HuH-7 (cell line): ENCODE measurements at regions not wholly inside any gene's neighbourhood (a gene's known extent, or its start where the extent isn't known, plus 50 kb on each side); places are given as distances from the start of the nearest gene placed in this dataset.

Experiments
- DNase-seq: peaks from one replicate; pipeline ENCODE4 v3.0.0; 2011; ENCODE audit warnings: low spot score

DNA sequence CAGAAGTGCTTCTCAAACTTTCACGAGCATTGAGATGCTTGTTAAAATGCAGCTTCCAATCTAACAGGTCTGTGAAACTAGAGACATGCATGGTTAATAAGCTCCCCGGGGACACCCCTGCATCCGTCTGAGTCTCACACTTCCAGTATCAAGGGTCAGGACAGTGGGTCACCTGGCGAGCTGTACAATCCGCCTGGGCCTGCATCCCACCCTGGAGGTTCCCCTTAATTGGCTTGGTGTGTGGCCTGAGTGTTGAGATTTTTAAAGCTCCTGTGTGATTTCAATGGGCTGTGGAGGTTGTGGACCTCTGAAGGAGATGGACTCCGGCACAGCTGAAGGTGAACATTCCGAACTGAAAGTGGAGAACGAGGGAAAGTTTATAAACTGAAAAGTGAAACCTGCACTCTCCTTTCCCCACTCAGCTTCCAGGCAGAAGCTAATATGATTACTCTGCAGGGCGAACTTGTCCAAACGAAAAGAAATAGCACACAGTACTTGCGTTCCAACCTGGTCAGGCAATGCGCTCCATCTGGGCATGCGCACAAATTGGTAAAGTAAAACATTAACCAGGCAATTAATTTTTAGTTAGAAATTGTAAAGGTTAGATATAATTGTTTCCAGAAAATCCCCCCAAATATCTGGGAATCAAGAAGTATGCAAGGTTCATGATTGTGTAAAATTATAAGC lies 191.7 kb upstream of the ALKAL2 start:
- no peak for DNase-seq

GRCh38 chr2:479031-479430 lies 191.1 kb upstream of the ALKAL2 start:
- DNase-seq, result no peak

- no peak for DNase-seq
Measured at GRCh38 chr2:471560-471959, 183.7 kb upstream of the ALKAL2 start.

DNA sequence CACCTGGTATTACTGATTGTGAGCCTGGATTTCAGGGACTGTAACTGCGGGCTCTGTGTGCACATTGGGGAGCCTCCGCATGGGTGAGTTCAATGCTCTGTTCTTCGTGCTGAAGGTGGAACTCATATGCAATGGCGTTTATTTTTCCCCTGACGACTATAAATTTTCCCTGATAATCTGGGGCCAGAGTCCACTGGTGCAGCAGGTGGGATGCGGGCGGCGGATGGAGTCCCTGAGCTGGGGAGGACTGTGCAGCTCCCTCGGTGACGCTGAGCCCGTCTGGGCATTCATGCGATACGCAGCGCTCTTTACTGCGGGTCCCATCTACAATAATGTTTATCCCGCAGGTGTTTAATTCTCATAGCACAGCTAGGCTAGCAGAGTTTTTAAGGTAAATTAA lies 181.6 kb upstream of the ALKAL2 start:
- DNase-seq, result no peak

GRCh38 chr2:468648-469336 lies 180.9 kb upstream of the ALKAL2 start:
- DNase-seq, result no peak

DNA sequence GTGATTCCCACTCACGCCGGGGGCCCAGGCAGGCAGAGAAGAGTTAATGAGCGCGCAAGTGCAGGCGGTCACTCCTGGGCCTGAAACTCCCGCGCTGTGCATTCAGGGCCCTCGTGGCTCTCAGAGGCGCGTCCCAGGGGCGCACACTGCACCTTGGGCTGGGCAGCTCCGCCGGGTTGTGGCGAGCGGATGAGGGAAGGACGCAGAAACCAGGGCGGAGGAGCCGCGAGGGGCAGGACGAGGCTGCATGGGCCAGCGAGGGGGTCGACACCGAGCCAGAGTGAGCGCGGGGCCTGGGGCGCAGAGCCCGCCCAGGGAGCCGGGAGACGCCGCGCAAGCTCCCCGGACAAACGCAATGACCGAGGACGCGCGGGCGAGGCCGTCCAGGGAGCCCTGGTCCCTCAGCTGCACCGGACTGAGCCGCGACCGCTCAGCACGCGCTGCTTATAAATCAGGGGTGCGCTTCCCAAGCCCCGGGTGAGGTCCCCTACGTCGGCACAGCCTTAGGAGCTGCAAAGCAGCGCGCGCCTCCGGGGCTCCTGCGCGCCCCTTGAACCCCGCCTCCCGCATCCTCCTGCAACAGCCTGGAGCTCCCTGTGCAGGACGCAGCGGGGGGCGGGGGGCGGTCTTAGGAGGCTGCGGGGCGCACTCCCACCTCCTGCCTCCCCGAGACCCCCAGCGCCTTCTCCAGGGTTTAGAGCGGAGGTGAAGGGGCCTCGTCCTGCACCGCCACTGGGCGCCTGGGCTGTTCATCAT lies 180.2 kb upstream of the ALKAL2 start:
- no peak for DNase-seq

- no peak for DNase-seq
Measured at GRCh38 chr2:467543-467891, 179.6 kb upstream of the ALKAL2 start.

DNA sequence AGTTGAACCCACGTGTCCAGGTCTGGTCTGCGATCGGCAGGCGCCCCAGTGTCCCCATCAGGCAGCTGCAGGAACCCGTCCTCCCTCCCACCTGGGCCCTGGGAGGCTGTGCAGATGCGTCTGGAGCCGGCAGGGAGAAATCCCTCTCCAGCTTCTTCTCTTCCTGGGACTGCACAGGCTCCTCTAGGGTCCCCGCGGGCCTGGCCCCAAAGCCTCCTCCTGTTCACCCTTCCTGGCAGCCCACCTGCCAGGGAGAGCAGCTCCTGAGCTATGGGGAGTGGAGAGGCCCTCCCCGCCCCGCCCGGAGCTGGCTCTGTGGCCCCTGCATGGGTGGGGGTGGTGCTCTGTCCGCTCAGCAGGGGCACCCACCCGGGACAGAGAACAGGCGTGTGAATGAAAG lies 179.2 kb upstream of the ALKAL2 start:
- DNase-seq, result no peak

DNA sequence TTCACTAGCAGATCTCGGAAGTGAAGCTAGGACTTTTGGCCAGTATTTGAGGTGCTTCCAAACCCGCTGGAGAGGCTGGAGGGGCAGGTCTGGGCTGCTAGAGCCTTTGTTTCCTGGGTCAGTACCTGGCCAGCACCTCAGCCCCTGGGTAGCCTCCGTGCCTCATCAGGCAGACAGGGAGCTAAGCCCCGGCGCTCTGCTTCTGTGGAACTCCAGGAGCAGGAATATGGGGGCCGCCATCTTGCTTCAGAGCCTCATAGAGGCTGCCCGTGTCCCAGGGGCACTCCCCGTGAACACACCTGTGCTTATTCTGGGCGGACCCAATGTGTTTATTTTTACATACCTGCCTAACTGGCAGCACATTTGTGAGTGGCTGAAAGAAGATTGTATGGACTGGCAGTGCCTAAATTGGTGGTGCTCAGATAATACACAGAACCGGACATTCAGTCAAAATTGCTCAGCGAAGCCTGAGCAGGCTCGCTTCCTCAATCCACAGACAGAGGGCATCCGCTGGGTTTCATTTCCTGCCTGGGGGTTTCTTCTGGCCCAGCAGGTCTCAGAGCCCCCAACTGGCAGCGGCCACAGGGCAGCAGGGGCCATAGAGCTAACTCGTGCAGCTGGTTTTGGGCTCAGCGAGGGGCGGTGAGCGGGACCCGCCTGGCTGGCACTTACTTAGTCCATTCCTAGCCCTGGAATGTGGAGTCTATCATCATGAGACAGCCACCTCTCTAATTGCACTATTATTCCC lies 176.8 kb upstream of the ALKAL2 start:
- DNase-seq, result no peak

DNA sequence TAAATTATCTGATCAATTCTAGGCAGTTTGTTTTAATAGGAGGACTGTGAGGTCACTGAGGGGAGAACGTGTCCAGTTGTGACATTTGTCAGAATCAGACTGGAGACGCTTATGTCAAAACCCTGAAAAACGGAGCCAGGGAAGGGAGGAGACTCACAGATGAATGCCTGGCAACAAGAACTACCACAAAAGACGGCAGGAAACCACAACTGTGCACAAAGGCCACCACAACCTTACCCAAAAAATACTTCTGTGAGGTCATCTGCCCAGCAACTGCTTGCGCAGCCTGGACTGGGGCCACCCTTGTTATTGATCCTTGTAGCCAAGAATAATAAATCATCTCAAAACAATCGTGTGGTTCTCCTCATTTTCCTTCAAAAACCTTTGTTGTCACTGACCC lies 173.0 kb upstream of the ALKAL2 start:
- no peak for DNase-seq

DNA sequence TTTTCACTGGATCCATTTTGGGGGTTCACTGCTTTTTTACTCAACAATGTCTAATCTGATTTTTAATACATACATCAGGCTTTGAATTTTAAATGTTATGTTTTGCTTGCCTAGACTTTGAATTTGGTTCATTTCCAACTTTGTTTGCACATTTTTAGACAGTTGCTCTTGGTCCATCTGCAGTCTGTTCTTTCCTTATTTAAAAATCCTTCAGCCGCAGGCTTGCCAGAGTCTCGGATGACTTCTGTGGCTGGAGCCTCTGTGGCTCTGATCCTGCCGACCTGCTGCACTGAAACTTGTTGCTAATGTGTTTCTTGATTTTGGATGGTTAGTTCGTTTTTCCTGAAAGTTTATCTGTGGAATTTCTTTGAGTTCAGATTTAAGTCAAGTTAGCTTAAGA lies 172.0 kb upstream of the ALKAL2 start:
- DNase-seq, result no peak

DNA sequence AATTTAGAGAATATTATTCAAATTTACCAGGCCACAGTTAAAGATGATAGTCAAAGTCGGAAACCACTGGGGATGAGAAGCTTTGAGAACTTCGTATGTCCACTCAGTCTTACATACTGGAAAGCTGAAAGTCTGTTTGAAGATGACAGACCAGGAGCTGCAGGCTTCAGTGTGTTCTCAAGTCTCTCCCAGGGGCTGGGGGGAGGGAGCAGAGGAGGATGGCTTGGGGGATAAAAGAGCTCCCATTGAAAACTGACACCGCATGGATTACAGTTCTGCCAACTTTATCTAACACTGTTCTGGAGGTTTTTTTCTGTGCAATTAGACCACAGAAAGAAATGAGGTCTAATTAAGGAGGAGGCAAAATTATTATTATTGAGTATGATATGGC lies 170.5 kb upstream of the ALKAL2 start:
- no peak for DNase-seq

- no peak for DNase-seq
Measured at GRCh38 chr2:457792-458424, 170.0 kb upstream of the ALKAL2 start.

DNA sequence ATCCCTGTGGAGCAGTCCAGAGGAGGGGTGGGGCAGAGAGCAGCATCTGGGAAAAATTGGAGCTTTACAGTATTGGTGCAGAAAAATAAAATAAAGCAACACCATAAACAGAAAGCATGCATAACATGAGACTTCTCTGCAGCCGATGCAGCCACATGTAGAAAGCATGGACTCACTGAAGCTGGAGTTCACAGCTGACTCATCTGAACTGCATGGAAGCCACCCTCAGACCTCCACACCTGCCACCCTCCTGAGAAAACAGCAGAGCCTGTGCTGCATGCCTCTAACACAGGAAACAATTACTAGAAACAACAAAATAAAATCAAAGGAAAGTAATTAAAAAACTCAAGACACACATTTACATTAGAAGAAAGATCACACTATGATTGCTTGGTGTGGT lies 169.4 kb upstream of the ALKAL2 start:
- no peak for DNase-seq

GRCh38 chr2:455913-456312 lies 168.0 kb upstream of the ALKAL2 start:
- DNase-seq, result no peak

DNA sequence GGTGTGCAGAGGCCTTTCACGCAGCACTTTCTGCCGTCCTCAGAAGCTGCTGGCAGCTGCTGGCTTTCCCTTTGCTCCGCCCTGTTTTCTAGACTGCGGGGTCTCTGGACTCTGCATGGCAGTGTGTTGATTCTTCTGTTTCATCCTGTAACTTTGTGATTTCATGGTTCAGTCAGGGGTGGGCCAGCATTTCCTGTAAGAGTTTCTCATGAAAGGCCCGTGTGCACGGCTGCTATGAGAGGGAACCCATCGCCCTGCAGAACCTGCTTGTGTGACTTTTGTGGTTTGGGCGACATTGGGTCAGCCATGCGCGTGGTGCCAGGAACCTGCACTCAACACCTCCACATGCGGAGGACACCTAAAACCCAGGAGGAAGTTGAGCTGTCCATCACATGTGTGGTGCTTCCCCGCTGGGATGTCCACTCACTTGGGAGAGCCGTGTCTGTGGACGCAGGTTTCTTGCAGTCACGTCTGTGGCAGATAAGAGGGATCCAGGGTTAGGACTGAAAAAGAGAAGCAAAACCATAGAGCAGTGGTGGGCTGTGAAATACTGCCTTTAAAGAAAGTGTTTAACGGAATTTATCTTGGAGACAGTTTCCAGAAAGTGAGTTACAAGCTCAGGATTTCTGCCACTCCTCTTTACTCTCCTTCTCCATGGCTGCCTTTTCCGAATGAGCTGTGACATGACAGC lies 167.3 kb upstream of the ALKAL2 start:
- DNase-seq, result no peak

DNA sequence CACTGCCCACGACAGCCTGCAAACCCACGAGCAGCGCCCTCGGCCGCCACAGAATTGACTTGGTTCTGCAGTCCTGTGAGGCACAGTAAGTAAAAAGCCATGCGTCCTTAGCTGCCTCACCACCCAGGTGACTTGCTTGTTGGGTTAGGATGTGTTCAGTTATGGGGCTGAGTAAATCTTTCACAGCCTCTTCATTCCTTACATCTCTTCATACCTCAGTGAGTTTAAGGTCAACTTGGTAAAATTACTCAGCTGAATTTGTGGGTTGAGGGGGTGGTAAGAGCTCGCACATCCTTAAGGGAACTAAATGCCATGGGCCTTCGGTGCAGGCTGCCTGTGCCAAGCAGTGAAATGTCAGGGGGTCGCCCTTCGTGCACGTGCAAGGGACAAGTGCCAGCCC lies 165.2 kb upstream of the ALKAL2 start:
- no peak for DNase-seq

- no peak for DNase-seq
Measured at GRCh38 chr2:451495-451894, 163.6 kb upstream of the ALKAL2 start.

GRCh38 chr2:449246-450067 lies 161.6 kb upstream of the ALKAL2 start:
- DNase-seq, result no peak

GRCh38 chr2:447902-448665 lies 160.2 kb upstream of the ALKAL2 start:
- no peak for DNase-seq
